Loucy (cell line): ENCODE measurements at regions not wholly inside any gene's neighbourhood (a gene's known extent, or its start where the extent isn't known, plus 50 kb on each side); places are given as distances from the start of the nearest gene placed in this dataset.

Experiments
- H2AFZ ChIP-seq: fragments of 200-600 bp; sonication (generic); 2 replicates; pipeline ENCODE4 v1.6.0; 2016; ENCODE audit warnings: antibody characterized with exemption, mild to moderate bottlenecking, low read length, moderate library complexity
- H3F3A ChIP-seq: fragments of 200-600 bp; 2 replicates; pipeline ENCODE4 v1.6.0; 2016; ENCODE audit warnings: antibody characterized with exemption, low read depth, mild to moderate bottlenecking
- H3K27me3 ChIP-seq: fragments of 200-600 bp; sonication (generic); 2 replicates; pipeline ENCODE4 v1.6.1; 2014; ENCODE audit warnings: low read length, mild to moderate bottlenecking; ENCODE audit not compliant: insufficient read depth, poor library complexity, severe bottlenecking
- H3K36me3 ChIP-seq: fragments of 200-600 bp; sonication (generic); 2 replicates; pipeline ENCODE4 v1.6.1; 2016; ENCODE audit warnings: low read length; ENCODE audit not compliant: insufficient read depth
- H3K4me1 ChIP-seq: fragments of 200-600 bp; sonication (generic); 2 replicates; pipeline ENCODE4 v1.5.1; 2014; ENCODE audit warnings: low read length, mild to moderate bottlenecking; ENCODE audit not compliant: insufficient read depth, poor library complexity, severe bottlenecking
- H3K4me2 ChIP-seq: fragments of 200-600 bp; sonication (generic); 2 replicates; pipeline ENCODE4 v1.6.0; 2014; ENCODE audit warnings: antibody characterized with exemption, low read length, low read depth, mild to moderate bottlenecking; ENCODE audit not compliant: poor library complexity, severe bottlenecking
- H3K4me3 ChIP-seq: fragments of 200-600 bp; sonication (generic); 2 replicates; pipeline ENCODE4 v1.5.1; 2014; ENCODE audit warnings: low read length, mild to moderate bottlenecking, mixed read lengths; ENCODE audit not compliant: poor library complexity, severe bottlenecking
- H3K79me2 ChIP-seq: fragments of 200-600 bp; sonication (generic); 2 replicates; pipeline ENCODE4 v1.6.1; 2014; ENCODE audit warnings: low read length; ENCODE audit not compliant: insufficient read depth
- H3K9ac ChIP-seq: fragments of 200-600 bp; sonication (generic); 2 replicates; pipeline ENCODE4 v1.6.0; 2014; ENCODE audit warnings: mild to moderate bottlenecking, low read depth, low read length, moderate library complexity; ENCODE audit not compliant: poor library complexity, severe bottlenecking
- H3K9me2 ChIP-seq: fragments of 200-600 bp; sonication (generic); replicated peaks from 2 replicates; pipeline ENCODE4 v1.6.1; 2016; ENCODE audit warnings: low read depth, low read length, mixed read lengths
- H3K9me3 ChIP-seq: fragments of 200-600 bp; sonication (generic); 2 replicates; pipeline ENCODE4 v1.6.1; 2014; ENCODE audit warnings: mild to moderate bottlenecking, antibody characterized with exemption, low read length, low read depth; ENCODE audit not compliant: insufficient read depth
- H4K20me1 ChIP-seq: fragments of 200-600 bp; sonication (generic); 2 replicates; pipeline ENCODE4 v1.6.0; 2014; ENCODE audit warnings: antibody characterized with exemption, low read length, mild to moderate bottlenecking; ENCODE audit not compliant: insufficient read depth, poor library complexity, severe bottlenecking
- EZH2phosphoT487 ChIP-seq: fragments of 200-600 bp; IDR thresholded peaks from 2 replicates; pipeline ENCODE4 v1.6.1; 2018; ENCODE audit warnings: antibody characterized with exemption, mild to moderate bottlenecking, moderate library complexity, borderline replicate concordance
- TF ChIP-seq, protein P1 (sequence below): fragments of 200-600 bp; sonication (generic); conservative IDR thresholded peaks from 2 replicates; pipeline ENCODE4 v1.5.1; 2014; ENCODE audit warnings: mild to moderate bottlenecking, antibody characterized with exemption, low read length

GRCh38 chr2:144230033-144230432 lies 289.9 kb downstream of the ZEB2 start:
- H3K36me3 ChIP-seq, result no peaks in the 10 kb centered on the region
- peaks cover 2% of the 10 kb centered on the region; the same call in 1 of the 2 replicates for H3F3A ChIP-seq
- H3K4me3 ChIP-seq, result no peak overlapping the region
- TF ChIP-seq EZH2phosphoT487, result no peak
- TF ChIP-seq, protein P1, sequence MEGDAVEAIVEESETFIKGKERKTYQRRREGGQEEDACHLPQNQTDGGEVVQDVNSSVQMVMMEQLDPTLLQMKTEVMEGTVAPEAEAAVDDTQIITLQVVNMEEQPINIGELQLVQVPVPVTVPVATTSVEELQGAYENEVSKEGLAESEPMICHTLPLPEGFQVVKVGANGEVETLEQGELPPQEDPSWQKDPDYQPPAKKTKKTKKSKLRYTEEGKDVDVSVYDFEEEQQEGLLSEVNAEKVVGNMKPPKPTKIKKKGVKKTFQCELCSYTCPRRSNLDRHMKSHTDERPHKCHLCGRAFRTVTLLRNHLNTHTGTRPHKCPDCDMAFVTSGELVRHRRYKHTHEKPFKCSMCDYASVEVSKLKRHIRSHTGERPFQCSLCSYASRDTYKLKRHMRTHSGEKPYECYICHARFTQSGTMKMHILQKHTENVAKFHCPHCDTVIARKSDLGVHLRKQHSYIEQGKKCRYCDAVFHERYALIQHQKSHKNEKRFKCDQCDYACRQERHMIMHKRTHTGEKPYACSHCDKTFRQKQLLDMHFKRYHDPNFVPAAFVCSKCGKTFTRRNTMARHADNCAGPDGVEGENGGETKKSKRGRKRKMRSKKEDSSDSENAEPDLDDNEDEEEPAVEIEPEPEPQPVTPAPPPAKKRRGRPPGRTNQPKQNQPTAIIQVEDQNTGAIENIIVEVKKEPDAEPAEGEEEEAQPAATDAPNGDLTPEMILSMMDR, result no peak
- no peaks in the 10 kb centered on the region for H3K9me2 ChIP-seq
- no peaks in the 10 kb centered on the region for H3K9me3 ChIP-seq
- H3K27me3 ChIP-seq, result no peaks in the 10 kb centered on the region
- H3K9ac ChIP-seq, result peak overlapping the region; percentile 20
- 0 out of 2 replicates have a peak, but pooled peaks cover 5% of the 10 kb centered on the region for H3K79me2 ChIP-seq
- peaks cover 79% of the 10 kb centered on the region for H3K4me1 ChIP-seq
- no peak overlapping the region for H2AFZ ChIP-seq
- no peaks in the 10 kb centered on the region for H4K20me1 ChIP-seq
- peak overlapping the region; percentile 4 for H3K4me2 ChIP-seq

DNA sequence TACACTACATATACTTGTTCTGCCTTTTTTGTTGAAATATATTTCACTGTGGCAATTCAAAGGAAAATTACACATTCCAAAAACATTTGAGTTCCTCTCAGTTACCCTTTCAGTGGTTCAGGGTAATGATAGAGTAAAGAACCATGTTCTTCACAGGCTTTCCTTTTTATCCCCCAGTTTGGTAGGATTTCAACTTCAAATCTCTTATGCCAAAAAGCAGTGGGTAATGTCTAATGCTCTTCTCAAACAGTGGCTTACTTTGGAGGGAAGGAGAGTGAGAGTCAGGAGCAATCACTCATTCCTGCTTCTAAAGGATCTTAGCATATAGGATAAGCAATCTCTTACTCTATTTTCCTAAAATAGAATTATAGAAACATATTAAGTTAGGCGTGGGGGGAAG lies 290.6 kb downstream of the ZEB2 start:
- no peak for TF ChIP-seq EZH2phosphoT487
- TF ChIP-seq, protein P1, result no peak
- peaks cover 79% of the 10 kb centered on the region for H3K4me1 ChIP-seq
- no peak overlapping the region for H3K9ac ChIP-seq
- H3K9me3 ChIP-seq, result no peaks in the 10 kb centered on the region
- H3K27me3 ChIP-seq, result no peaks in the 10 kb centered on the region
- H3F3A ChIP-seq, result peaks cover 7% of the 10 kb centered on the region; the same call in 1 of the 2 replicates
- peak overlapping the region; percentile 4 for H3K4me2 ChIP-seq
- H3K9me2 ChIP-seq, result no peaks in the 10 kb centered on the region
- H3K79me2 ChIP-seq, result 0 out of 2 replicates have a peak, but pooled peaks cover 5% of the 10 kb centered on the region
- no peak overlapping the region for H3K4me3 ChIP-seq
- H4K20me1 ChIP-seq, result no peaks in the 10 kb centered on the region
- no peak overlapping the region for H2AFZ ChIP-seq
- H3K36me3 ChIP-seq, result no peaks in the 10 kb centered on the region

- Histone ChIP-seq H3K79me2 (0 out of 2 replicates have a peak, but pooled peaks cover 5% of the 10 kb centered on the region), H3K4me2 (peak overlapping the region; percentile 42), H4K20me1 (no peaks in the 10 kb centered on the region), H3K36me3 (no peaks in the 10 kb centered on the region), H3K9me2 (no peaks in the 10 kb centered on the region), H3K9me3 (no peaks in the 10 kb centered on the region), H3K9ac (peak overlapping the region; percentile 15), H3K27me3 (no peaks in the 10 kb centered on the region), H2AFZ (peak overlapping the region; percentile 64), H3F3A (peaks cover 14% of the 10 kb centered on the region; the same call in 1 of the 2 replicates), H3K4me1 (peaks cover 73% of the 10 kb centered on the region), H3K4me3 (peak overlapping the region; percentile 20)
- TF ChIP-seq, protein P1, result no peak
- no peak for TF ChIP-seq EZH2phosphoT487
Observed at GRCh38 chr2:144227427-144228105, 292.4 kb downstream of the ZEB2 start.
